Hematopoietic multipotent progenitor cell treated with erythropoietin and hydrocortisone succinate and interleukin-3 and kit ligand, for 6 days (in vitro differentiated cells): ENCODE measurements at regions not wholly inside any gene's neighbourhood (a gene's known extent, or its start where the extent isn't known, plus 50 kb on each side); places are given as distances from the start of the nearest gene placed in this dataset.

ENCODE experiments used
- DNase-seq: peaks from one replicate; pipeline ENCODE4 v3.0.0-alpha.2; 2015

GRCh38 chr13:78420814-78421213 is 182.5 kb downstream of the POU4F1 start:
- DNase-seq = no peak

GRCh38 chr13:78413887-78414553 is 189.3 kb downstream of the POU4F1 start:
- DNase-seq = no peak

GRCh38 chr13:78410847-78411246 is 192.5 kb downstream of the POU4F1 start:
- no peak for DNase-seq

GRCh38 chr13:78410164-78410563 is 193.2 kb downstream of the POU4F1 start:
- DNase-seq = no peak

GRCh38 chr13:78409172-78409571 is 194.2 kb downstream of the POU4F1 start:
- DNase-seq = no peak

GRCh38 chr13:78404846-78405360 is 198.4 kb downstream of the POU4F1 start:
- no peak for DNase-seq

- DNase-seq = no peak
Observed at GRCh38 chr13:78402708-78403400, 200.5 kb downstream of the POU4F1 start.

GRCh38 chr13:78401873-78402707 is 201.3 kb downstream of the POU4F1 start:
- no peak for DNase-seq

GRCh38 chr13:78398743-78399410 is 204.5 kb downstream of the POU4F1 start:
- no peak for DNase-seq

GRCh38 chr13:78393286-78394142 is 209.8 kb downstream of the POU4F1 start:
- DNase-seq = no peak

GRCh38 chr13:78383899-78384298 is 219.5 kb downstream of the POU4F1 start:
- DNase-seq = no peak

- no peak for DNase-seq
Observed at GRCh38 chr13:78383071-78383484, 220.3 kb downstream of the POU4F1 start.

- no peak for DNase-seq
Observed at GRCh38 chr13:78382491-78382890, 220.9 kb downstream of the POU4F1 start.

GRCh38 chr13:78376822-78377221 is 226.5 kb downstream of the POU4F1 start:
- DNase-seq = no peak

- DNase-seq = no peak
Observed at GRCh38 chr13:78376033-78376432, 227.3 kb downstream of the POU4F1 start.

GRCh38 chr13:78372581-78372980 is 230.8 kb downstream of the POU4F1 start:
- no peak for DNase-seq

GRCh38 chr13:78370231-78370630 is 233.1 kb downstream of the POU4F1 start:
- no peak for DNase-seq

- DNase-seq = no peak
Observed at GRCh38 chr13:78364711-78365110, 238.6 kb downstream of the POU4F1 start.

GRCh38 chr13:78341032-78341431 is 262.3 kb downstream of the POU4F1 start:
- no peak for DNase-seq

GRCh38 chr13:78339927-78340326 is 263.4 kb downstream of the POU4F1 start:
- no peak for DNase-seq

GRCh38 chr13:78334059-78334458 is 269.3 kb downstream of the POU4F1 start:
- no peak for DNase-seq

GRCh38 chr13:78326633-78327032 is 276.7 kb downstream of the POU4F1 start:
- DNase-seq = no peak
